H7 (cell line): ENCODE measurements at regions not wholly inside any gene's neighbourhood (a gene's known extent, or its start where the extent isn't known, plus 50 kb on each side); places are given as distances from the start of the nearest gene placed in this dataset.
A peak's percentile ranks its signal among the peaks of the same experiment; 100 is the strongest.

Experiments used
- DNase-seq: peaks from one replicate; pipeline ENCODE4 v3.0.0; 2012
- H3K27me3 ChIP-seq: 2 replicates; pipeline ENCODE4 v1.6.0; 2011; ENCODE audit warnings: mild to moderate bottlenecking, low read length; ENCODE audit not compliant: control insufficient read depth, insufficient read depth
- H3K36me3 ChIP-seq: replicated peaks from 2 replicates; pipeline ENCODE4 v1.5.1; 2011; ENCODE audit warnings: low read length; ENCODE audit not compliant: control insufficient read depth, insufficient read depth
- H3K4me3 ChIP-seq: 2 replicates; pipeline ENCODE4 v1.5.1; 2011; ENCODE audit warnings: low read depth, mild to moderate bottlenecking, control low read depth, low read length, moderate library complexity; ENCODE audit not compliant: insufficient read depth

DNA sequence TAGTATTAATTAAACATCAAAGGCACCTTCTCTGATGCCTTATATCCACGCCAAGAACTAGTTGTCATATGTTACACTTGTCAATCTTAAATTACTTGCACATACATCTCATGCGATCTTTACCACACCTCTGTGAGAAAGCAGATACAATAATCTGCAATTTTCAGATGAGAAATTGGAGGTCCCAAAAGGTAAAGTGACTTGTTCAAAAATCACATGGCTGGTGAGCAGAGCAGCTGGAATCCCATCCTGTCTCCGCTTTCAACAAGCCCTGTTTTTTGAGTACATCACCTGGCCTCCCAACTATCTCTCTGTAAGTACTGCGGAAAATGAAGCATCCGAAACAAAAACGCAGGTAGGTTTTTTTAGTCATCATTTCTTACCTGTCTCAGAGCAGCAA, 203.4 kb upstream of the FOXN3 start:
- no peak for DNase-seq
- Histone ChIP-seq H3K27me3 (no peaks in the 10 kb centered on the region), H3K36me3 (no peaks in the 10 kb centered on the region), H3K4me3 (no peak overlapping the region)

DNA sequence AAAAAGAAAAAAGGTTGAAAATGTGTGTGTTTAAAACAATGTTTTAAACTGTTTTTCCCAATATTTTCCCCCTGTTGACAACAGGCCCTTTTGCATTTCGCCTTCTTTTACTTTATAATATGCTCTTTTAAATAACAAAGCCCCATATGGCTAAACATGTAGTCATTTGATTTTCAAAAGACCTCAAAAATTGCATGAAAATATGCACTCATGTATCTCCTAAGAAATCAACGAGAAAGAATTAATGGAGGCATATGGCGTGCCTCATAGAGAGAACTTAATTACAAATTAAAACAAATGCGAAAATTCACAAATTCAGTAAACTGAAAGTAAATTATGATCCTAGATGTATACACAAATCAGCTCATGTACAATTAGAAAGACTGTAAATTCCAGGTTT, 202.6 kb upstream of the FOXN3 start:
- no peak for DNase-seq
- Histone ChIP-seq H3K36me3 (no peaks in the 10 kb centered on the region), H3K4me3 (peak overlapping the region; percentile 70), H3K27me3 (no peaks in the 10 kb centered on the region)

- H3K27me3 ChIP-seq: no peaks in the 10 kb centered on the region
- DNase-seq: peak; percentile 95
- H3K36me3 ChIP-seq: no peaks in the 10 kb centered on the region
- H3K4me3 ChIP-seq: peak overlapping the region; percentile 70
Measured at GRCh38 chr14:89618811-89619551, 201.9 kb upstream of the FOXN3 start.

DNA sequence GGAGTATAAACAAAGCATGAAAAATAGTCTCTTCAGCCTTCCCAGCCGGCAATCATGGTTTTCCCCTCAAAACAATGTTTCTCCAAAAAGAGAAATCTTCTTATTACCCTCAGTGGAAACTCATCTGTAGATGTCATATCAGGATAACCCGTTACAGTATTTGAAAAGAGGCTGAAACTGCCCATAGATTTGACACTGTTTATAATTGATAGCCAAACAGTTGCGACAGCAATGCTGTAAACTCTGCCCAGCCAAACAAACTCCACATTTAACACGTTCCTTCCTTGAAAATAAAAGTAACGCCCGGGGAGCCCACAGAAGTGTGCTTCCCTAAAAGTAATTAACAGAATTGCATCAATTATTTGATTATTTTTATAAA, 201.3 kb upstream of the FOXN3 start:
- H3K36me3 ChIP-seq: no peaks in the 10 kb centered on the region
- no peaks in the 10 kb centered on the region for H3K27me3 ChIP-seq
- no peak for DNase-seq
- peak overlapping the region; percentile 70 for H3K4me3 ChIP-seq

GRCh38 chr14:89617481-89618329, 200.7 kb upstream of the FOXN3 start:
- Histone ChIP-seq H3K27me3 (no peaks in the 10 kb centered on the region), H3K4me3 (peak overlapping the region; percentile 70), H3K36me3 (no peaks in the 10 kb centered on the region)
- DNase-seq: peak; percentile 54

DNA sequence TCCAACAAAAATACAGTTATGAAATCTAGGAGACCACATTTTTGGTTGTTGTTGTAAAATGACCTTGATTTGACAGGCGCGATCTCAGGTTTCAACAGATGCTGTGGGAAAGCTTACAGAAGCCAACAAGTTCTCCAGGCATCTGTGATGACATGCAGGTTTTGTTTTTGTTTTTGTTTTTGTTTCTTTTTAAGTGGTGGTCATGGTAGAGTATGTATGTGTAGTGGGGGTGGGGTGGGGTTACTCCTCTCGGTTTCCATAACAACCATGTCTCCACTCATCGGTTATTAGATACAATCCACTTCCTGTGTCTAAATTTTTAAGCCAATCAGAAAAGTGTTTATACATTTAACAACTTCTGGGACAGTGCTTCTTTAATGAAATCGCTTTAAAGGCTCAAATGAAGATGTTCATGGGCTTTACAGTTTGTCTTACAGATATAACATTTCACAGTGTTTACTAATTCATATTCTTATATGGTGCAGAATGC, 199.9 kb upstream of the FOXN3 start:
- no peak for DNase-seq
- peak overlapping the region; percentile 70 for H3K4me3 ChIP-seq
- no peaks in the 10 kb centered on the region for H3K36me3 ChIP-seq
- no peaks in the 10 kb centered on the region for H3K27me3 ChIP-seq

GRCh38 chr14:89616425-89616824, 199.4 kb upstream of the FOXN3 start:
- DNase-seq: no peak
- Histone ChIP-seq H3K4me3 (no peak overlapping the region), H3K27me3 (no peaks in the 10 kb centered on the region), H3K36me3 (no peaks in the 10 kb centered on the region)

GRCh38 chr14:89615421-89615820, 198.4 kb upstream of the FOXN3 start:
- Histone ChIP-seq H3K27me3 (no peaks in the 10 kb centered on the region), H3K4me3 (no peak overlapping the region), H3K36me3 (no peaks in the 10 kb centered on the region)
- DNase-seq: peak; percentile 37

GRCh38 chr14:89614009-89614691, 197.1 kb upstream of the FOXN3 start:
- no peak for DNase-seq
- H3K27me3 ChIP-seq: no peaks in the 10 kb centered on the region
- no peak overlapping the region for H3K4me3 ChIP-seq
- H3K36me3 ChIP-seq: no peaks in the 10 kb centered on the region

GRCh38 chr14:89613260-89614008, 196.4 kb upstream of the FOXN3 start:
- no peak for DNase-seq
- Histone ChIP-seq H3K27me3 (no peaks in the 10 kb centered on the region), H3K4me3 (no peak overlapping the region), H3K36me3 (no peaks in the 10 kb centered on the region)

DNA sequence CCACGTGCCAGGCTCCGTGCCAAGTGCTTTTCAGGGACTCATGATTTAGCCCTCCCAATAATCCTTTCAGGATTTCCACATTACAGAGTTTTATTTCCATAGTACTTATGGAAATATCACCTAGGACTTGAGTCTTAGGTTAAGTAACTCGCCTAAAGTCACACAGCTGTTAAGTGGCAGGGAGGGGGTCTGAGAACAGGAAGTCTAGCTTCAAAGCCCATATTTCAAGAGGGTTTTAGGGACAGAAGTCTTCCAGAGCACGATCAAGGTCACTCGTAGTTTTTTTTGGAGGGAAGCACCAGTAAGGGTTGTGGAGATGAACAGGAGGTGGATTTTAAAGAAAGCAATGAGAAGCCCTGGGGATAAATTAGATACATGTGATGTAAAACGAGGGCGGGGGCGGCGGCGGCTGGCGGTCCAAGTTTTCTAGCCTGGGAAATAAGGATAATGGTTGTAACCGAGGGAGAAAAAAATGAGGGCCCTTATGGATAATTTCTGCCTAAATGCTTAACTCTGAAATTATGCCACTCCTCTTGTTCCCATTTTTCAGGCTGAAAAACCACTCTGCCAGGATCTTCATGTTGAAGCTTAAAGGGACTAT, 192.6 kb upstream of the FOXN3 start:
- no peak for DNase-seq
- H3K4me3 ChIP-seq: no peak overlapping the region
- no peaks in the 10 kb centered on the region for H3K27me3 ChIP-seq
- H3K36me3 ChIP-seq: no peaks in the 10 kb centered on the region

GRCh38 chr14:89607453-89607852, 190.4 kb upstream of the FOXN3 start:
- Histone ChIP-seq H3K4me3 (no peak overlapping the region), H3K36me3 (no peaks in the 10 kb centered on the region), H3K27me3 (no peaks in the 10 kb centered on the region)
- DNase-seq: no peak

DNA sequence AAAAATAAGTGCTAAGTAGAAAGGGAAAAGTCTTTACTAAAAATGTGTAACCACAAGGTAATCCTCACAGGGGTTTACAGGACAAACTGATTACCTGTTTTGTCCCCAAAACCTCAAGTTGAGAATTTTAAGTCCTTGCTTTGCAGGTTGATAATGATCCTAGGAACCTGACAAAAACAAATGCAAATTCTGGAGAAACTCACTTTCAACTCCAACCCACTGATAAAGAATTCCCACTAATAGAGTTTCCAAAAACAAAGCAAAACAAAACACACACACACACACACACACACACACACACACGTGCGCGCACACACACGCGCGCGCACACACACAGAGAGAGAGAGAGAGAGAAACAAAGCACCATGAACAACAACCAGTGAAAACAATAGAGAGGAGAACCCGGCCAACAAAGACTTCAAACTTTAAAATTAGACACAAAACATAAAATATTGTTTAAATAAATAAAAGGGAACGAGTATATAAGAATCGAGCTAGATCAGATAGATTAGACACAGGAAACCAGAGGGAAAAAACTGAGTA, 187.0 kb upstream of the FOXN3 start:
- Histone ChIP-seq H3K4me3 (no peak overlapping the region), H3K27me3 (no peaks in the 10 kb centered on the region), H3K36me3 (no peaks in the 10 kb centered on the region)
- no peak for DNase-seq
